Osteocyte (in vitro differentiated cells): ENCODE measurements at regions not wholly inside any gene's neighbourhood (a gene's known extent, or its start where the extent isn't known, plus 50 kb on each side); places are given as distances from the start of the nearest gene placed in this dataset.

ENCODE experiments used
- DNase-seq: peaks from one replicate; pipeline ENCODE4 v3.0.0; 2021; ENCODE audit warnings: mixed read lengths; ENCODE audit not compliant: unreplicated experiment; ENCODE audit errors: extremely low spot score
- H3K27ac Mint-ChIP-seq: one replicate; pipeline ENCODE4 v1.8.0; 2021; ENCODE audit warnings: mild to moderate bottlenecking, mixed read lengths; ENCODE audit not compliant: unreplicated experiment
- H3K27me3 Mint-ChIP-seq: one replicate; pipeline ENCODE4 v1.8.0; 2021; ENCODE audit warnings: mixed read lengths; ENCODE audit not compliant: unreplicated experiment
- H3K36me3 Mint-ChIP-seq: one replicate; pipeline ENCODE4 v1.8.0; 2021; ENCODE audit warnings: mixed read lengths; ENCODE audit not compliant: unreplicated experiment
- H3K4me1 Mint-ChIP-seq: one replicate; pipeline ENCODE4 v1.8.0; 2021; ENCODE audit warnings: mixed read lengths; ENCODE audit not compliant: unreplicated experiment
- H3K4me3 Mint-ChIP-seq: one replicate; pipeline ENCODE4 v1.8.0; 2021; ENCODE audit warnings: mild to moderate bottlenecking, moderate library complexity, mixed read lengths; ENCODE audit not compliant: unreplicated experiment
- H3K9me3 Mint-ChIP-seq: one replicate; pipeline ENCODE4 v1.8.0; 2021; ENCODE audit warnings: mixed read lengths; ENCODE audit not compliant: unreplicated experiment
- TF ChIP-seq, protein P1 (sequence below): fragments of 200-600 bp; sonication (generic); IDR thresholded peaks from 2 replicates; pipeline ENCODE4 v1.5.0; 2021; ENCODE audit warnings: antibody characterized with exemption, mild to moderate bottlenecking, moderate library complexity

GRCh38 chr3:79926522-79926921 lies 158.7 kb upstream of the ROBO1 start:
- Mint-ChIP-seq H3K27ac (no peak overlapping the region), H3K27me3 (no peaks in the 10 kb centered on the region), H3K36me3 (no peaks in the 10 kb centered on the region), H3K9me3 (no peaks in the 10 kb centered on the region), H3K4me3 (no peak overlapping the region), H3K4me1 (no peaks in the 10 kb centered on the region)
- DNase-seq: no peak
- TF ChIP-seq, protein P1, sequence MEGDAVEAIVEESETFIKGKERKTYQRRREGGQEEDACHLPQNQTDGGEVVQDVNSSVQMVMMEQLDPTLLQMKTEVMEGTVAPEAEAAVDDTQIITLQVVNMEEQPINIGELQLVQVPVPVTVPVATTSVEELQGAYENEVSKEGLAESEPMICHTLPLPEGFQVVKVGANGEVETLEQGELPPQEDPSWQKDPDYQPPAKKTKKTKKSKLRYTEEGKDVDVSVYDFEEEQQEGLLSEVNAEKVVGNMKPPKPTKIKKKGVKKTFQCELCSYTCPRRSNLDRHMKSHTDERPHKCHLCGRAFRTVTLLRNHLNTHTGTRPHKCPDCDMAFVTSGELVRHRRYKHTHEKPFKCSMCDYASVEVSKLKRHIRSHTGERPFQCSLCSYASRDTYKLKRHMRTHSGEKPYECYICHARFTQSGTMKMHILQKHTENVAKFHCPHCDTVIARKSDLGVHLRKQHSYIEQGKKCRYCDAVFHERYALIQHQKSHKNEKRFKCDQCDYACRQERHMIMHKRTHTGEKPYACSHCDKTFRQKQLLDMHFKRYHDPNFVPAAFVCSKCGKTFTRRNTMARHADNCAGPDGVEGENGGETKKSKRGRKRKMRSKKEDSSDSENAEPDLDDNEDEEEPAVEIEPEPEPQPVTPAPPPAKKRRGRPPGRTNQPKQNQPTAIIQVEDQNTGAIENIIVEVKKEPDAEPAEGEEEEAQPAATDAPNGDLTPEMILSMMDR: no peak

DNA sequence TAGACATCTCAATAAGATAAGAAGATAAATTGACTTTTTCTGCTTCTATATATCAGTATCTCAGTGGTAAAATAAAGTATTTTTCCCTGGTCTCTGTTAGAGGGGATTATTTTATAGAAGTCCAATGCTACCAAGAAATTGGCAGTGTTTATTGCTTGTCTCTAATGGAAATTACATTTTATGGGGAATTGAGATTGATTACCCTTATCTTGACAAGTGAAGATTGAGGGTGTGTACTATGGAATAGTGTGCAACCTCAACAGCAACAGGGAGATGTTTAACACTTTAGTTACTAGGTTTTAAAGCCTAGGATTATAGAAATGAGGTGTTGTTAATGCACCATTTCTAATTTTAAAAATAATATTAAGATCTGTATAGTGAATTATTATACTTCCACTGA lies 154.8 kb upstream of the ROBO1 start:
- H3K27me3 Mint-ChIP-seq: no peaks in the 10 kb centered on the region
- DNase-seq: no peak
- no peaks in the 10 kb centered on the region for H3K9me3 Mint-ChIP-seq
- no peaks in the 10 kb centered on the region for H3K4me1 Mint-ChIP-seq
- no peak overlapping the region for H3K27ac Mint-ChIP-seq
- no peaks in the 10 kb centered on the region for H3K36me3 Mint-ChIP-seq
- TF ChIP-seq, protein P1: no peak
- no peak overlapping the region for H3K4me3 Mint-ChIP-seq

DNA sequence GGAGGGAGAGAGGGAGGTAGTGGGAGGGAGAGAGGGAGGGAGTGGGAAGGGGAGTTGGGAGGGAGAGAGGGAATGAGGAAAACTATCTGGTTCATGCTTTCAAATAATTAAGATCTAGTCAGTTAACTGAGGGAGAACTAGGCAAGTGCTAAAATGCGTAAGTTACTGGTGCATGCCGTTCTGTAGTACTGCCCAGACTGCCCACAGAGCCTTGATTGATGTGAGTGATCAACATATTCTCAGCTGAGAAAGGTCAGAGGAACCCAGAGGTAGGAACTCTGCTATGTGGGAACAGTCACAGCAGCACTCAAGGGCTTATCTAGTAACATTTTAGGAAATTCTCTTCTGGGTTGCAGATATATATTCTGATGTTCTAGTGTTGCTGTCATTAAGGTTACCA lies 149.8 kb upstream of the ROBO1 start:
- Mint-ChIP-seq H3K4me3 (no peak overlapping the region), H3K27ac (no peak overlapping the region), H3K27me3 (no peaks in the 10 kb centered on the region), H3K4me1 (no peaks in the 10 kb centered on the region), H3K9me3 (no peaks in the 10 kb centered on the region), H3K36me3 (no peaks in the 10 kb centered on the region)
- TF ChIP-seq, protein P1: no peak
- no peak for DNase-seq

GRCh38 chr3:79910337-79910736 lies 142.5 kb upstream of the ROBO1 start:
- no peak for DNase-seq
- H3K36me3 Mint-ChIP-seq: no peaks in the 10 kb centered on the region
- H3K27ac Mint-ChIP-seq: no peak overlapping the region
- peaks cover 5% of the 10 kb centered on the region for H3K4me1 Mint-ChIP-seq
- no peaks in the 10 kb centered on the region for H3K9me3 Mint-ChIP-seq
- no peak overlapping the region for H3K4me3 Mint-ChIP-seq
- no peaks in the 10 kb centered on the region for H3K27me3 Mint-ChIP-seq
- TF ChIP-seq, protein P1: no peak

- Mint-ChIP-seq H3K4me1 (peaks cover 9% of the 10 kb centered on the region), H3K4me3 (no peak overlapping the region), H3K36me3 (no peaks in the 10 kb centered on the region), H3K27ac (no peak overlapping the region), H3K27me3 (no peaks in the 10 kb centered on the region), H3K9me3 (no peaks in the 10 kb centered on the region)
- no peak for DNase-seq
- TF ChIP-seq, protein P1: no peak
Observed at GRCh38 chr3:79906106-79906505, 138.3 kb upstream of the ROBO1 start.
